ENCODE measurements at regions not wholly inside any gene's neighbourhood (a gene's known extent, or its start where the extent isn't known, plus 50 kb on each side); places are given as distances from the start of the nearest gene placed in this dataset.
A peak's percentile ranks its signal among the peaks of the same experiment; 100 is the strongest.

- DNase-seq (ENCODE audit: low spot score): no peak
Observed at GRCh38 chr19:31664096-31664495, 314.9 kb upstream of the TSHZ3 start.

DNA sequence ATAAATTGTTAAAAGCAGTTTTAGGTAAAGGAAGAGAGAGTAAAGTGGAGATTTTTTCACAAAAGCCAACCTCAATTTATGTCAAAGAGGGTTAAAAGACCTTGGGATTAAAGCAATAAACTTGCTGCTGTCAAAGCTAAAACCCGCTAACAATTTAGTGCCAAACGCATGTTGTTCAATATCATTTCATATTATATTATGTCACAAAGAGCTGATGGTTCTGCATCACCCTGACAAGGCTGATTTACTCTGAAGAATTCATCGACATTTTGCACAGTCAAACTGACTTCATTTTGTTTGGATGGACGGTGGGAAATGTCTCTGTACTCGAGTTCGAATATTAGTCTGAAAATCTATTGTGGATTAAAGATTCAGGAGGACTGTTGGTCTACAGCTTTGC, 315.8 kb upstream of the TSHZ3 start:
- DNase-seq (ENCODE audit: low spot score): no peak

DNA sequence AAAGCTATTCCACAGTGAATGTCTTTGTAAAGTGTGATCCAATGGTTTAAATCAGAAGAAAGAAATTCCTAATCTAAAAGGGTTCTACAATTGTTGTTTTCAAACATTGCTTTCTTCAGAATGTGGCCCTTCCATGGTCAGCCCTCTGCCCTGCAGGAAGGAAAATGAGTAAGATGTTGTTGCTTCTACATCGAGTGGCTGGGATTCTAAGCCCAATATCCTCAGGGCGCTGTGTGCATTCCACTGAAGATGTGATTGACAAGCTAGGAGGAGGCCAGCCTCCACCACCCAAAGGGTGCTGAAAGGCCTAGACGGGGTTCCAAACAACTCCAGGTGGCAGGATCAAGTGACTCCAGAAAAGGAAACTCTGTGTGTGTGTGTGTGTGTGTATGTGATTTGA, 316.9 kb upstream of the TSHZ3 start:
- no peak for DNase-seq (ENCODE audit: low spot score)

GRCh38 chr19:31667106-31667505, 317.9 kb upstream of the TSHZ3 start:
- DNase-seq (ENCODE audit: low spot score): no peak

- DNase-seq (ENCODE audit: low spot score): no peak
Observed at GRCh38 chr19:31668921-31669320, 319.7 kb upstream of the TSHZ3 start.

DNA sequence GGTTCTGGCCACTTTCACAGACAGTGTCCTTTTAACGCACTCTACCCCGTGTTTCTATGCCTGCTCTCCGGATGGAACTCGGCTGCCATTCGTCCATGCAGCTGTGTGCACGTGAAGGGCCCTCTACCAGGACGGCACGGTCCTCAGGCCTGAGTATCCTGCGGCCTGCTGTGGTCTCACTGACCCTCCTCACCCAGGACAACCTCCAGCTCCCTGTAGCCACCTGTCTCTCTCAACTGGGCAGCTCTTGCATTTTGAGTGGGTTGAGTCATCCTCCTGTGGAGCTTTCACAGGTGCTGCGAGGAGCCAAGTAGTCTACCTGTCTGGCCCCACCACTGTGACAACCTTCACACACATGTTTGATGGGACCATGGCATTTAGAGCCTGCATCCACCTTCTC, 321.7 kb upstream of the TSHZ3 start:
- no peak for DNase-seq (ENCODE audit: low spot score)

DNA sequence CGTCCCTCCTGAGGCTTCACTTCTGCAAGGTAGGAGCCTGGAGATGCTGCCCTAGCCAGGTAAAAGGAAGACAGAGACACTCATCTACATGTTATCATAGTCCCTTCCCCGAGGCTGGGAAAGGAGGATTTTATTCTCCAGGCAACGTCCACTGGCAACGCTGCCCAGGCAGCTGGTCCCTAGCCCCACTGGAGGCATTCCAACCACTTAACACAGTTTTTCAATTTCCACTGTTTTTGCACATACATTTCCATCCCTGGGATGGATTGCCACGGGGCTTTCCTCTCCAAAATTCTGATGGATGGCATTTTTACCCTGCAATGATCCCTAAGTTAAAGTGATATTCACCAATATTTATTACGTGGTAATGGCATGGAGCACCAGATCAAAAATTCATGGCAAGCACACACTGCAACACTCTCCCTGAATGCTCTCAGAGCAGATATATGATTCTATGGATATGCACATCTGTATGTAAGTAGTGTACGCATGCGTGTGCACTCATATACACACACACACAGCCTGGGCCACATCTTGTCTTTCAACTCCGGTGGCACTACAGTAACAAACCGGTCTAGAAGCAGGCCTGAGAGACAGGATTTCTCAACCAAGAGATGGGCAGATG, 322.3 kb upstream of the TSHZ3 start:
- no peak for DNase-seq (ENCODE audit: low spot score)

DNA sequence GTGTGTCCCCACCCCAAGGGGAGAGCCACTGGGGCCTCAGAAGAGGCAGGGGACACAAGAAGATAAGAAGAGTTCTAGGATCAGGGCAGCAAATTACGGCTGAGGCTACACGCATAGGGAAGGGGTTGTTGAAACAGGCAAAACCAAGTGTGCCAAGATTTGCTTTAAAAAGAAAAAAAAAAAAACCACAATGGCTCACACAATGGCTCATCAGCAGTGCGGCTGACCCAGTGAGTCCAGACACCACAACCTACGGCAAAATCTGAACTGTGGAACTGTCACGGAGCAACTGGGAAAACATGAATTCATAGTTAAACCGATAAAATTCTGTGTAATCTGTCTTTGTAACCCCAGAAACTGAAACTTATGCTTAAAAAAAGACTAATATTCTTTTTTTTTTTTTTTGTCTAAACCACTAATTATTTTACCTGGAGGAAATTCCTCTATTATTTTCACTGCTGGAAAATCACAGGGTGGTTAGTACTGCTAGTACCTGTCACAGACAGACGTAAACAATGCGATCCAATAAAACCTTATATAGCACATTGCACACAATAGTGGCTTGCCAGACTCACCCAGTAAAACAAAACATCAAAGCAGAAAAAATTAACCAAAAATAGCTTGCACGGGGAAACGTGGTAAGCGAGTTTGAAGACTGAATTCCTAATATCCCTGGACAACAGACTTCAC, 325.4 kb upstream of the TSHZ3 start:
- DNase-seq (ENCODE audit: low spot score): no peak

DNA sequence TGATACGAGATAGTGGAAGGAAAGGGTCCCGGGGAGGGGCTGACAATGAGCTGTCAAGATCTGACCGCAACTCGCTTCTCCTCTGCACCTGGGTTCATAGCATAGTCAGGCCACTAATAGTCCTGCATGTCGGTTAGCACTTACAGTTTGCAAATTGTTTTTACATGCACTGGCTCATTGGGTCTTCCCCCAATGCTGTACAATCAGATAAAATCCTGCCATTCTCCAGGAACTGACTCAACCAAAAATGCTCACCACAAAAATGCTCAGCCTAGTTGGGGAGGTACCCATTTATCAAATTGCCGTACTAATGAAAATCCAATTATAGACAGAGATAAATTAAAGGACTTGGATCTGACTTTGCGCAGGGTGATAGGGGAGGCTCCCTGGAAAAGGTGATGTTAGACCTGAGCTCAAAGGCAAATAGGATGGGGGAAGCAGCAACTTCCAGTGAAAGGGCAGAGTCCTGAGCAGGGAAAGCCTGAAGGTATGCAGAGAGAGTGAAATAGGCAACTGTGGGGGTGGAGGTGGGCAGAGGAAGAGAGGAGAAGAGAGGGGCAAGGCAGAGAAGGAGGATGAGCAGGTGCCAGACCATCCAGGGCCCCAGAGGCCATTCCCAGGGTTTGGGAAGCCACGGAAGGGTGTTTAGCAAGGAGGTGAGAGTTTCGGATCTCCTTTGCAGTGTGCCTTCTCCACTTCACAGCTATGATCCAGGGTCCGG, 326.1 kb upstream of the TSHZ3 start:
- no peak for DNase-seq (ENCODE audit: low spot score)

GRCh38 chr19:31676271-31677004, 327.2 kb upstream of the TSHZ3 start:
- peak; percentile 3 for DNase-seq (ENCODE audit: low spot score)

DNA sequence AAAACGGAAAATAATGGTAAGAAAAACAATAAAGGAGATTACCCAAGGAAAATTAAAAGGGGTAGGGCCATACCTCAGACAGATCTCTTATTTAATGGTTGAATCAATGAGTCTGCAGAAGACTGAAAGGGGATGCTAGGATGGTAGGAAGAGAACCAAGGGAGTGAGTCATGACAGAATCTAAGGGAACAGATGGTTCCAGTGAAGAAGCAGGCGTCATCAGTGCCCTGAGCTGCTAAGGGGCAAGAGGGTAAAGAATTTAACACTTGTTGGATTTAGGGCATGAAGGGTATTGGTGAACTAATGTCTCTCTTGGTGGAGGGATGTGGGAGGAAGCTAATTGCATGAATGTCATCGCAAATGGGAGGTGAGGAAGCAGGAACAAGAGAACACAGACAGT, 329.2 kb upstream of the TSHZ3 start:
- DNase-seq (ENCODE audit: low spot score): no peak

DNA sequence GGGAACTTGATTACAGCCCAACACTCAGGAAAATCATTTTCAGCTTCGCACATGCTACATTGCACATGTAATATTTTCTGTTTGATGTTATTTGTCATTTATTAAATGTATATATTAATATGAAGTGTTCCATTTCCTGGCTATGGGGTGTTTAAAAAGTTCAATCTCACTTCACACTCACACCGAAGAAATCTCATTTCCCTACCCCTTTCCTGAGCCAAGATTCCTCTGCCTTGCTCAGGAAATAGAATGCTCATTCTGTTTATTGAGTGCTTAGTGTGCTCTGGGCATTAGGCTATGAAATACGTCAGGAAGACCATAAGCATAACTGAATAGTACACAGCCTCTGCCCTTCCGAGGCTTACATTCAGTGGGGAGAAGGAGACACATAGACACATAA, 331.9 kb upstream of the TSHZ3 start:
- DNase-seq (ENCODE audit: low spot score): no peak

DNA sequence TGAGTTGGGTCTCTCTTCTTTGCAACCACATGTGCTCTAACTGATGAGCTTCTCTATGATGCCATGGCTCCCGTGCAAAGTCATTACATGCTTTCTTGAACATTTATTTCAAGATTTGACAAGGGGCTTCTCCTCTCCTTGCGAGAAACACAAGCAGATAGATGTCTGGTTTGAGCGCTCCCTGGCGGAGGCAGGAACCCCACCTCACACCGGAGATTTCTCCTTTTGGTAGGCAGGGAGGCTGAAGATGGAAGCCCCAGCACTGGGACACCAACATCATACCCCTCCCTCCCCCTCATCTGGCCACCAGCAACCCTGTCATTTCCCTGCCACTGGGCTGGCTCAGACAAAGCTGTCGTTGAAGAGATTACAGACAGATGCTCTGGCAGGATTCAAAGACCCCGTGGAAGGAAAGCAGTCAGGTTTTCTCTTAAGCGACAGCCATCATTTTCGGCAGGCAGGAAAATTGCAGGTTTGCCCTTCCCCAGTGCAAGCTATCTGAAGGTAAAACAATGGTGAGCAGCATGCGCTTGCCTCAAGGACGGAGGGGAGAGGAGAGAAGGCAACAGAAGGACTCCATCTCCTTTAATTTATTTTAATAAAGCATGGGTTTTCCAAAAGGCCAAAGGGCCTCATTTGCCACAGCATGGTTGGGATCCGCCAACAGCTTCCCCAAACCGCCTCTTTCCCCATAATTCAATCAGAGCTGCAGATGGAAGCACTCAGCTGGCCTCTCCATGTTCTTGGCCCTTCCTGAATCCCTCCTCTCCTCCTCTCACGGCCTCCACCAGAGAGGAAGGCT, 344.1 kb upstream of the TSHZ3 start:
- no peak for DNase-seq (ENCODE audit: low spot score)

DNA sequence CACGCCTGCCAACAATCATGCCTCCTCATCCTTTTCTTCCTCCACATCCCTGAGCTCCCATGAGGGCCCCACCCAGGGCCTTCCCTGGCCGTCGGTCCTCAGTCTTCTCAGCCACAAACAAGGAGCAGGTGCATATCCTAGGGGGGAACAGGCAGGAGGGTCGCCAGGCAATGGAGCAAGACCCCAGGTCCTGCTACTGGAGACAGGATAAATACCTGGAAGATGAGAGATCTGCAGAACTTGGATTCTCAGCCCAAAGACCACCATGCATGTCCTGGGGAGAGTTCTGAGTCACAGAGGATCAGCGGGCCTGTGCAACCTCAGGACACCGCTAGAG, 344.7 kb upstream of the TSHZ3 start:
- no peak for DNase-seq (ENCODE audit: low spot score)

DNA sequence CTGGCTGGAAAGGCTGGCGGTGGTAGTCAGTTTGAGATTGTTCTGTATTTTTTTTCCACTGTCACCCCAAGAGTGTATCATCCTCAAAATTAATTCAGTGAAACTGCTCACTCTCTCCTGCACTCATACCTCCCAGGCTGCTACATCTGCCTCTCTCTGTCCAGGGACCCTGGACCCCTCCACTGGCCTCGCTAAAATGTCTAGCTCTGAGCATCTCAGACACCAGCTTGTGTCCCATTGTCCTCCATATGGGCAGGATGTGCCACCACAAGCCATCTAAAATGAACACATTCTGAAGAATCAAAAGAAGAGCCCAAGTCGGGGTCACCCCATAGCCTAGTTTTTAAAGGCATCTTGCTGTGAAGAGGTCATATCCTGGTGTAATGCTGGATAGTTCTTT, 345.5 kb upstream of the TSHZ3 start:
- DNase-seq (ENCODE audit: low spot score): no peak

DNA sequence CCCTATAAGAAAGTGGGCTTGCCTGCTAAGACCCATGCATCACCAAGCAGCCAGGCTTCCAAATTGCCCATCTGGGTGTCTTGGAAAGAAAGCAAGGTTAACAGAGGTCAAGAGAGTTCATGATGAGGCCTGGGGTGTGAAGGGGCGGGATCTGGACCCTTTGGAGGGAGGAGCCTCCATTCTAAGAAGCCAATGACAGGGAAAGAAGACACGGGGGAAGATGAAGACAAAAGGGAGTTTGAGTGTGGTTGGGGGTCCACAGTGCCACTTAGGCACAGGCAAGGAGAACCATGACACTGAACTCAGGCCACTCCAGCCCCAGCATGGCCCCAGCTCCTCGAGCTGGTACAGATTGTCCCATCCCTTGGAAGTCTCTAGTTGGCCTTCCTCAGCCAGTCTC, 350.2 kb upstream of the TSHZ3 start:
- no peak for DNase-seq (ENCODE audit: low spot score)

DNA sequence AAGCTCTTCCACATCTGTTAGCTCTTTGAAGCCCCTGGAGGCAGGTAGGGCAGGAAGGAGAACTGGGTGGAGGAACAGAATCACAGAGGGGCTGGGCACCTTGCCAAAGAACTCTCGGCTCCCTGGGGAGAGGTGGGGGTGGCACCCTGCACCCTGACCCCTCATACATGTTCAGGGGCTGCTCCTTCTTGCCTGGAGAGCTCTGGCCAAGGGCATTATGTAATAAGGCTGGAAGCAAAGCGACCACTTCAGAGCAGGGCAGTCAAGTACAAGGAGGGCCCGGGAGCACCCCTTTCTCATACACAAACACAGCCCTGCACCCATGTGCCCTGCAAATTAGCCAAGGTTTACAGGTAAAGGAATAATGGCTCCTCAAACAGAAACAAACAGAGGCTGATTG, 351.9 kb upstream of the TSHZ3 start:
- DNase-seq (ENCODE audit: low spot score): no peak

GRCh38 chr19:31705656-31706055, 356.4 kb upstream of the TSHZ3 start:
- DNase-seq (ENCODE audit: low spot score): no peak

DNA sequence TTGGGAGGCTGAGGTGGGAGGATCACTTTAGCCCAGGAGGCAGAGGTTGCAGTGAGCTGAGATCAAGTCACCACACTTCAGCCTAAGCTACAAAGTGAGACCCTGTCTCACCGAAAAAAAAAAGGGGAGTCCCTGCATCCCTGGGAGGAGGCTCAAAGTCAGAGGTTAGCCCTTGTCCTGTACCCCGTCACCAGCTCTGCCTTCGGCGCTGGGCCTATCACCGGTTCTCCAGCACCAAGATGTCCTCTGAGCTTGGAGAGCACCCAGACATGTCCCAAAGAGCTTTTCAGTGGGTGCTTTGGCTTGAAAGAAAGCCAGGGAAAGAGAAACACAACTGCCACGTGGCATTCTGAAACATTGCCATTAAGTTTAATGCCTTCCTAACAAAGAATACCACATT, 356.9 kb upstream of the TSHZ3 start:
- DNase-seq (ENCODE audit: low spot score): no peak

GRCh38 chr19:31706691-31707620, 357.7 kb upstream of the TSHZ3 start:
- DNase-seq (ENCODE audit: low spot score): no peak

DNA sequence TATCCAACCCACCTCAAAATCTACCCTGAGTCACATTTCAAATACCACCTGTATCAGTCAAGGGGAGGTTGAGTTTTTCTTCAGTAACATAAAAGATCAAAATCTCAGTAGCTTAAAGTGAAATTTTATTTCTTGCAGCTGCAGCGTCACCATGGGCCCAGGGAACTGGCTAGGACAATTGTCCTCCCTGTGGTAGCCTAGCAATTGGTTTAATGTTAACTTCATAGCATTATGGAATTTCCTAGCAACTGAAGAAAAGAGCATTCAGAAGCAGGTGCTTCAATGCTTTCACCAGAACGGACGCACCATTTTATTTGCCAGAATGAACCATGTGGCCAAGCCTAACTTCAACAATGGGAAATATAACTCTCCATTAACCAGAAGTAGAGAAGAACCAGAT, 359.3 kb upstream of the TSHZ3 start:
- DNase-seq (ENCODE audit: low spot score): no peak

All from activated CD4-positive, alpha-beta T cell treated with anti-CD3 and anti-CD28 coated beads, Interleukin-2, Interleukin-4, amounts not matched to agents 100 ng/mL and 50 ng/mL, durations not matched to agents 16 hours and 8 hours (primary cell).